Mononuclear cell (primary cell): ENCODE measurements at regions not wholly inside any gene's neighbourhood (a gene's known extent, or its start where the extent isn't known, plus 50 kb on each side); places are given as distances from the start of the nearest gene placed in this dataset.
"Not testable (repeated sequence)": the region's sequence is repeated elsewhere in the genome, so short reads cannot be mapped to it uniquely, and the experiment has no call there.

ENCODE experiments used
- H3K27me3 ChIP-seq: 2 replicates; pipeline ENCODE4 v1.6.0; 2011; ENCODE audit warnings: low read length, control low read depth; ENCODE audit not compliant: insufficient read depth
- H3K4me1 ChIP-seq: 2 replicates; pipeline ENCODE4 v1.5.1; 2011; ENCODE audit warnings: mild to moderate bottlenecking, low read length, control low read depth; ENCODE audit not compliant: insufficient read depth
- H3K4me3 ChIP-seq: 2 replicates; pipeline ENCODE4 v1.5.1; 2011; ENCODE audit warnings: mild to moderate bottlenecking, low read length, moderate library complexity
- H3K9me3 ChIP-seq: 2 replicates; pipeline ENCODE4 v1.5.1; 2011; ENCODE audit warnings: low read depth, mild to moderate bottlenecking, control low read depth, low read length

- Histone ChIP-seq H3K4me1 (no peaks in the 10 kb centered on the region), H3K4me3 (no peak overlapping the region), H3K27me3 (no peaks in the 10 kb centered on the region), H3K9me3 (no peaks in the 10 kb centered on the region)
These were observed 200.8 kb downstream of the MAT2B start for GRCh38 chr5:163706053-163706771.

- no peak overlapping the region for H3K4me3 ChIP-seq
- H3K27me3 ChIP-seq: no peaks in the 10 kb centered on the region
- no peaks in the 10 kb centered on the region for H3K4me1 ChIP-seq
- H3K9me3 ChIP-seq: no peaks in the 10 kb centered on the region
These were observed 206.6 kb downstream of the MAT2B start for GRCh38 chr5:163712011-163712410.

GRCh38 chr5:163718272-163718671, 212.9 kb downstream of the MAT2B start:
- Histone ChIP-seq H3K9me3 (no peaks in the 10 kb centered on the region), H3K4me1 (no peaks in the 10 kb centered on the region), H3K27me3 (no peaks in the 10 kb centered on the region), H3K4me3 (no peak overlapping the region)

GRCh38 chr5:163724305-163724704, 218.9 kb downstream of the MAT2B start:
- H3K27me3 ChIP-seq: no peaks in the 10 kb centered on the region
- H3K4me3 ChIP-seq: no peak overlapping the region
- no peaks in the 10 kb centered on the region for H3K9me3 ChIP-seq
- H3K4me1 ChIP-seq: peaks cover 4% of the 10 kb centered on the region

DNA sequence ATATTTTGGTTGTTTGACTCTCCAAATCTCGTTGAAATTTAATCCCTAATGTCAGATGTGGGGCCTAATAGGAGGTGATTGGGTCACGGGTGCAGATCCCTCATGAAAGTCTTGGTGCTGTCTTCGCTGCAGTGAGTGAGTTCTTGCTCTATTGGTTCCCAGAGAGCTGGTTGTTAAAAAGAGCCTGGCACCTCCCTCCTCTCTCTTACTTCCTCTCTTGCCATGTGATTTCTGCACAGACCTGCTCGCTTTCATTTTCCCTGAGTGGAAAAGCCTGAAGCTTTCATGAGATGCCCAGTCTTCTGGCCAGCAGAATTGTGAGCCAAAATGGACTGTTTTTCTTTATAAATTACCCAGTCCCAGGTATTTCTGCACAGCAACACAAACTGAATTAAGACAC, 221.6 kb downstream of the MAT2B start:
- no peaks in the 10 kb centered on the region for H3K27me3 ChIP-seq
- H3K4me3 ChIP-seq: no peak overlapping the region
- peaks cover 4% of the 10 kb centered on the region for H3K4me1 ChIP-seq
- H3K9me3 ChIP-seq: no peaks in the 10 kb centered on the region

GRCh38 chr5:163730206-163730756, 224.9 kb downstream of the MAT2B start:
- Histone ChIP-seq H3K9me3 (no peaks in the 10 kb centered on the region), H3K4me1 (peaks cover 4% of the 10 kb centered on the region), H3K27me3 (no peaks in the 10 kb centered on the region), H3K4me3 (no peak overlapping the region)

DNA sequence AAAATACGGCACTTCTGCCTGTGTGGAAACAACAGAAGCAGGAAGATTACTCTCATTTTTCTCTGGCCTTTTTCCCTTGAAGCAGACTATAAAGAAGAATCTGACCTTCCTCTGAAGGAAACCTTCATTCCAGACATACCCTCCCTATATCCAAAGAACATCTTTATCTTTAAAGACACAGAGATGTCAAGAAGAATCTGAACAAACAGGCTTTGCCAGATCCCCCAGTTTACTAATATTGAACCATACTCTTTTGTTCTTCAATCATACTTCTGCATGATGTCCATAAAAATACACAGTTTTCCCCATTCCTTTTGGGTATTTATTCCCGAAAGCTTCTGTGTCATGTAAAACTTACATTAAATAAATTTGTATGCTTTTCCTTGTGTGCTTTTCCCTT, 225.8 kb downstream of the MAT2B start:
- Histone ChIP-seq H3K27me3 (no peaks in the 10 kb centered on the region), H3K4me1 (peaks cover 4% of the 10 kb centered on the region), H3K4me3 (no peak overlapping the region), H3K9me3 (no peaks in the 10 kb centered on the region)

DNA sequence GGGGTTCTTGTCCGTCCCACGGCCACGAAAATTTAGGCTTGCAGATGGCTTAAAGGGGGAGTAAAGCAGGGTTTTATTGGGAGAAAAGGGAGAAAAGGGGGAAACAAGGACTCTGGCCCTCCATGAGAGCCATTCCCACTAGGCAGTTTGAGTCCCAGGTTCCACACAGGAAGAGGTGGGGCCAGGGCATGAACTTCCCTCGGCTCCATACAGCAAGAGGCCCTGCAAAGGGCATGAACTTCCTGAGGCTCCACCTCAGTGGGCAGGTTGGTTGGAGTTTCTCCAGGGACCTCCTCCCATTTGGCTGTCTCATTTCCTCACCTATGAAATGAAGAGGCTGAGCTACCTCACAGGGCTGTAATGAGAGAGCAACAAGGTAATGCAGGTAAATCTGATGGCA, 229.7 kb downstream of the MAT2B start:
- Histone ChIP-seq H3K4me1 (no peaks in the 10 kb centered on the region), H3K4me3 (no peak overlapping the region), H3K9me3 (no peaks in the 10 kb centered on the region), H3K27me3 (no peaks in the 10 kb centered on the region)

DNA sequence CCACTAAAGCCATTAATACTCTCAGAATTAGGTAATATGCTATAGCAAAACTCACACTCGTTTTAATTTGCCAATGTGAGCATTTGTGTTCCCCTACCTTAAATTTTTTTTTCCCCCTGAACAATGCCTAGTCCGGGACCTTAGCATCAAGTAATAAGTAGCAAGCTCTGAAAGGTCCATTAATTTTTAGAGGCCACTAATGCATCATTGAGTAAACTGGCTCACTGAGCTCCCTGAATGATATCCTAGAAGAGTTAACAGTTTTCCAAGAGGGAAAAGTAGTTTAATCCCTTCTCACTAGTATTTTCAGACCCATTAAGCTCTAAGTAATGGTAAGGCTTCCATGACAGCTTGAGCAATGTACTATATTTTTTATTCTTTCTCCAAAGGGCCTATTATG, 242.2 kb downstream of the MAT2B start:
- H3K4me1 ChIP-seq: no peaks in the 10 kb centered on the region
- H3K4me3 ChIP-seq: no peak overlapping the region
- H3K27me3 ChIP-seq: no peaks in the 10 kb centered on the region
- no peaks in the 10 kb centered on the region for H3K9me3 ChIP-seq

DNA sequence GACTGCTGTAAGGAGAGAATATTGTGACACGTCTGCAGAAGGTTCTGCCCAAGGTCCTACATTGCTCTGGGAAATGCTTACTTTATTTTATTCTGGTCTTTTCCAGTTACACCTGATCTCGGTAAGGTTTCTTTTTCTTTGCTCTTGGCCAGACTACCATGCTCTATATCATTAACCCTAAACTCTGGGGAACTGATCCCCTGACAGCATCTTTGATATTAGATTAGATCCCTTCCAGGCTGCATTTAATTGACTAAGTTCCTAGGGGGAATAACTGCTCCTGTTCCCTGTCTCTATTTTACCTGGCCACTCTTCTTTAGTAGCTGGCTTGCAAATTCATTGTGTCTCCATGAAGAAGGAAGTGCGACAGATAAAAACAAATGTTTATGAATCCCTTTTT, 243.5 kb downstream of the MAT2B start:
- H3K4me3 ChIP-seq: no peak overlapping the region
- H3K4me1 ChIP-seq: no peaks in the 10 kb centered on the region

DNA sequence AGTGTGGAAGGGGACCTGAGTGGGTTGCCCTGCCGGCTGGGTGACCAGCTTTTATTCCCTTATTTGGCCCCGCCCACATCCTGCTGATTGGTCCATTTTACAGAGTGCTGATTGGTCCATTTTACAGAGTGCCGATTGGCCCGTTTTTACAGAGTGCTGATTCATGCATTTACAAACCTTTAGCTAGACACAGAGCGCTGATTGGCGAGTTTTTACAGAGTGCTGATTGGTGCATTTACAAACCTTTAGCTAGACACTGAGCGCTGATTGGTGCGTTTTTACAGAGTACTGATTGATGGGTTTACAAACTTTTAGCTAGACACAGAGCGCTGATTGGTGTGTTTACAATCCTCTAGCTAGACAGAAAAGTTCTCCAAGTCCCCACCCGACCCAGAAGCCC, 245.0 kb downstream of the MAT2B start:
- H3K9me3 ChIP-seq, H3K4me1 ChIP-seq, H3K27me3 ChIP-seq, H3K4me3 ChIP-seq: not testable (repeated sequence)

More for the DNA sequence above, 243.5 kb downstream of the MAT2B start:
- Histone ChIP-seq H3K27me3 (no peaks in the 10 kb centered on the region), H3K9me3 (no peaks in the 10 kb centered on the region)

DNA sequence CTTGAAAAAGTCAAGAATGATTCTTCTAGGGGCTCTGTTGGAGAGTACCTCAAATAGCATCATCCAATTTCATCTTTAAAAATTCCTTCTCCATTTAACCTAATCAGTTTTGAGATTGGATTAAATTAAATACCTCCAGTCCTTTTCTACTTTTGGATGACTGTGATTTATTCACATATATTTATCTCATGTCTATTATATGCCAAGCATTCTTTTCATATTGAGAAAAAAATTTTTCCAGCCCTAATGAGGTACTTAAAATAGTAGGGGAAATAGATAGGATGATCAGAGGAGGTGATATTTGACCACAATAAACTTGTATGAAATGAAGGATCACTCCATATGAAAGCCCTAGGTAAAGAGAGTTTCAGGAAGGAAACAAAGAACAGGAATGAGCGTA, 250.1 kb downstream of the MAT2B start:
- no peak overlapping the region for H3K4me3 ChIP-seq
- no peaks in the 10 kb centered on the region for H3K4me1 ChIP-seq

GRCh38 chr5:163756170-163756569, 250.8 kb downstream of the MAT2B start:
- Histone ChIP-seq H3K4me3 (no peak overlapping the region), H3K9me3 (no peaks in the 10 kb centered on the region), H3K4me1 (no peaks in the 10 kb centered on the region), H3K27me3 (no peaks in the 10 kb centered on the region)

More for the DNA sequence above, 250.1 kb downstream of the MAT2B start:
- H3K9me3 ChIP-seq: no peaks in the 10 kb centered on the region
- H3K27me3 ChIP-seq: no peaks in the 10 kb centered on the region

- Histone ChIP-seq H3K9me3 (no peaks in the 10 kb centered on the region), H3K27me3 (no peaks in the 10 kb centered on the region), H3K4me3 (no peak overlapping the region), H3K4me1 (no peaks in the 10 kb centered on the region)
These were observed 251.9 kb downstream of the MAT2B start for GRCh38 chr5:163757344-163757743.

- Histone ChIP-seq H3K9me3 (no peaks in the 10 kb centered on the region), H3K4me1 (no peaks in the 10 kb centered on the region), H3K27me3 (no peaks in the 10 kb centered on the region), H3K4me3 (no peak overlapping the region)
These were observed 252.9 kb downstream of the MAT2B start for GRCh38 chr5:163758283-163758711.
